CD4-positive, CD25-positive, alpha-beta regulatory T cell (primary cell): ENCODE measurements at regions not wholly inside any gene's neighbourhood (a gene's known extent, or its start where the extent isn't known, plus 50 kb on each side); places are given as distances from the start of the nearest gene placed in this dataset.

Source experiments
- ATAC-seq, 2 donors: fragments of 150-1000 bp; cut with Tn5 transposase; one replicate each; pipeline ENCODE4 v1.10.0; 2021; ENCODE audit warnings: low read depth in 2 of 2, moderate number of reproducible peaks in 2 of 2, moderate library complexity in 1 of 2
- DNase-seq, 3 donors: peaks; one replicate each; pipeline versions ENCODE4 v3.0.0 to v3.0.0-alpha.2; 2012 to 2022; ENCODE audit warnings: mixed read lengths in 1 of 3
- H3K27ac ChIP-seq: one replicate; pipeline ENCODE4 v1.7.0; 2013; ENCODE audit warnings: mild to moderate bottlenecking, low read length; ENCODE audit not compliant: insufficient read depth, poor library complexity, severe bottlenecking
- H3K27me3 ChIP-seq: one replicate; pipeline ENCODE4 v1.7.0; 2013; ENCODE audit warnings: low read length; ENCODE audit not compliant: control insufficient read depth, insufficient read depth
- H3K36me3 ChIP-seq: one replicate; pipeline ENCODE4 v1.7.0; 2013; ENCODE audit warnings: mild to moderate bottlenecking, low read length, moderate library complexity; ENCODE audit not compliant: control insufficient read depth, insufficient read depth
- H3K4me1 ChIP-seq: 2 replicates; pipeline ENCODE4 v1.7.0; 2013; ENCODE audit warnings: mild to moderate bottlenecking, low read length; ENCODE audit not compliant: insufficient read depth, control insufficient read depth, poor library complexity, severe bottlenecking
- H3K4me3 ChIP-seq: one replicate; pipeline ENCODE4 v1.7.0; 2013; ENCODE audit warnings: low read depth, mild to moderate bottlenecking, low read length, moderate library complexity
- H3K9me3 ChIP-seq, 2 experiments: 1 replicate in 1 of 2; 2 replicates in 1 of 2; pipeline ENCODE4 v1.7.0; 2013; ENCODE audit warnings: low read length in 2 of 2, mild to moderate bottlenecking in 1 of 2, moderate library complexity in 1 of 2; ENCODE audit not compliant: control insufficient read depth in 2 of 2
- H3K27ac Mint-ChIP-seq, 3 donors: one replicate each; pipeline ENCODE4 v1.8.0; 2020 to 2022; ENCODE audit warnings: mild to moderate bottlenecking in 3 of 3, mixed read lengths in 3 of 3, moderate library complexity in 2 of 3
- H3K27me3 Mint-ChIP-seq: one replicate; pipeline ENCODE4 v1.8.0; 2022; ENCODE audit warnings: mild to moderate bottlenecking, mixed read lengths
- H3K36me3 Mint-ChIP-seq: one replicate; pipeline ENCODE4 v1.8.0; 2020; ENCODE audit warnings: mixed read lengths
- H3K4me1 Mint-ChIP-seq, 4 donors: one replicate each; pipeline ENCODE4 v1.8.0; 2020 to 2022; ENCODE audit warnings: mixed read lengths in 4 of 4, mild to moderate bottlenecking in 1 of 4
- H3K4me3 Mint-ChIP-seq, 4 donors: one replicate each; pipeline ENCODE4 v1.8.0; 2020 to 2022; ENCODE audit warnings: mild to moderate bottlenecking in 4 of 4, mixed read lengths in 4 of 4, moderate library complexity in 3 of 4
- H3K9me3 Mint-ChIP-seq, 7 donors: one replicate each; pipeline ENCODE4 v1.8.0; 2020 to 2022; ENCODE audit warnings: mixed read lengths in 7 of 7, mild to moderate bottlenecking in 3 of 7, moderate library complexity in 2 of 7

- Histone ChIP-seq H3K27me3 (no peaks in the 10 kb centered on the region), H3K4me3 (no peak overlapping the region), H3K36me3 (no peaks in the 10 kb centered on the region), H3K9me3 (no peaks in the 10 kb centered on the region), H3K27ac (no peak overlapping the region), H3K4me1 (no peaks in the 10 kb centered on the region)
- no peaks in the 10 kb centered on the region for H3K4me1 Mint-ChIP-seq
- ATAC-seq (no peak), DNase-seq (no peak)
- H3K9me3 Mint-ChIP-seq = peaks cover 0 to 3% (median 0%) of the 10 kb centered on the region in 7 donors
- H3K36me3 Mint-ChIP-seq = no peaks in the 10 kb centered on the region
- H3K27me3 Mint-ChIP-seq = no peaks in the 10 kb centered on the region
- no peak overlapping the region for H3K4me3 Mint-ChIP-seq
- H3K27ac Mint-ChIP-seq = no peak overlapping the region
Measured at GRCh38 chr12:84641940-84642545, 270.6 kb downstream of the SLC6A15 start.

GRCh38 chr12:84638811-84639368, 273.7 kb downstream of the SLC6A15 start:
- H3K9me3 Mint-ChIP-seq = peaks cover 0 to 2% (median under 1%) of the 10 kb centered on the region in 7 donors

GRCh38 chr12:84637926-84638325, 274.7 kb downstream of the SLC6A15 start:
- no peaks in the 10 kb centered on the region for H3K27me3 Mint-ChIP-seq

More at GRCh38 chr12:84638811-84639368, 273.7 kb downstream of the SLC6A15 start:
- no peaks in the 10 kb centered on the region for H3K36me3 Mint-ChIP-seq
- ATAC-seq (no peak), DNase-seq (no peak)
- Histone ChIP-seq H3K27ac (no peak overlapping the region), H3K4me3 (no peak overlapping the region), H3K9me3 (no peaks in the 10 kb centered on the region), H3K36me3 (no peaks in the 10 kb centered on the region), H3K4me1 (no peaks in the 10 kb centered on the region), H3K27me3 (no peaks in the 10 kb centered on the region)
- H3K4me1 Mint-ChIP-seq = no peaks in the 10 kb centered on the region
- H3K27ac Mint-ChIP-seq = no peak overlapping the region
- no peak overlapping the region for H3K4me3 Mint-ChIP-seq
- no peaks in the 10 kb centered on the region for H3K27me3 Mint-ChIP-seq

GRCh38 chr12:84636801-84637290, 275.8 kb downstream of the SLC6A15 start:
- no peak for ATAC-seq
- Histone ChIP-seq H3K9me3 (no peaks in the 10 kb centered on the region), H3K27me3 (no peaks in the 10 kb centered on the region), H3K36me3 (no peaks in the 10 kb centered on the region), H3K4me3 (no peak overlapping the region), H3K4me1 (no peaks in the 10 kb centered on the region), H3K27ac (no peak overlapping the region)
- no peak for DNase-seq
- no peak overlapping the region for H3K4me3 Mint-ChIP-seq
- H3K27me3 Mint-ChIP-seq = no peaks in the 10 kb centered on the region
- peaks cover 0 to 6% (median 0%) of the 10 kb centered on the region in 7 donors for H3K9me3 Mint-ChIP-seq
- no peak overlapping the region for H3K27ac Mint-ChIP-seq
- H3K36me3 Mint-ChIP-seq = no peaks in the 10 kb centered on the region
- no peaks in the 10 kb centered on the region for H3K4me1 Mint-ChIP-seq

More at GRCh38 chr12:84637926-84638325, 274.7 kb downstream of the SLC6A15 start:
- H3K27me3 ChIP-seq = no peaks in the 10 kb centered on the region
- no peak overlapping the region for H3K27ac Mint-ChIP-seq
- H3K4me3 Mint-ChIP-seq = no peak overlapping the region
- H3K4me3 ChIP-seq = no peak overlapping the region
- peaks cover 0 to 6% (median 0%) of the 10 kb centered on the region in 7 donors for H3K9me3 Mint-ChIP-seq
- H3K27ac ChIP-seq = no peak overlapping the region
- no peaks in the 10 kb centered on the region for H3K4me1 Mint-ChIP-seq
- H3K36me3 ChIP-seq = no peaks in the 10 kb centered on the region
- H3K4me1 ChIP-seq = no peaks in the 10 kb centered on the region
- no peaks in the 10 kb centered on the region for H3K36me3 Mint-ChIP-seq
- H3K9me3 ChIP-seq = no peaks in the 10 kb centered on the region
- ATAC-seq (no peak), DNase-seq (no peak)

DNA sequence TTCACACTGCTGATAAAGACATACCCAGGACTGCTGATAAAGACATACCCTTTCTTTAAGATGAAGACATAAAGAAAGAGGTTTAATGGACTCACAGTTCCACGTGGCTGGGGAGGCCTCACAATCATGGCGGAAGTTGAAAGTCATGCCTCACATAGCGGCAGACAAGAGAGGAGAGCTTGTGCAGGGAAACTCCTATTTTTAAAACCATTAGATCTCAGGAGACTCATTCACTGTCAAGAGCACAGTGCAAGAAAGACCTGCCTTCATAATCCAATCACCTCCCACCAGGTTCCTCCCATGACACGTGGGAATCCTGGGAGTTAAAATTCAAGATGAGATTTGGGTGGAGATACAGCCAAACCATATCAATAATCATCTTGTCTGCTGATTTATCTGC, 278.1 kb downstream of the SLC6A15 start:
- Histone ChIP-seq H3K27ac (no peak overlapping the region), H3K9me3 (no peaks in the 10 kb centered on the region), H3K4me1 (no peaks in the 10 kb centered on the region), H3K27me3 (no peaks in the 10 kb centered on the region), H3K4me3 (no peak overlapping the region), H3K36me3 (no peaks in the 10 kb centered on the region)
- no peaks in the 10 kb centered on the region for H3K27me3 Mint-ChIP-seq
- H3K27ac Mint-ChIP-seq = no peak overlapping the region
- no peaks in the 10 kb centered on the region for H3K36me3 Mint-ChIP-seq
- no peak for DNase-seq
- H3K4me3 Mint-ChIP-seq = no peak overlapping the region
- H3K9me3 Mint-ChIP-seq = peaks cover 0 to 6% (median 1%) of the 10 kb centered on the region in 7 donors
- H3K4me1 Mint-ChIP-seq = no peaks in the 10 kb centered on the region
- ATAC-seq = no peak

DNA sequence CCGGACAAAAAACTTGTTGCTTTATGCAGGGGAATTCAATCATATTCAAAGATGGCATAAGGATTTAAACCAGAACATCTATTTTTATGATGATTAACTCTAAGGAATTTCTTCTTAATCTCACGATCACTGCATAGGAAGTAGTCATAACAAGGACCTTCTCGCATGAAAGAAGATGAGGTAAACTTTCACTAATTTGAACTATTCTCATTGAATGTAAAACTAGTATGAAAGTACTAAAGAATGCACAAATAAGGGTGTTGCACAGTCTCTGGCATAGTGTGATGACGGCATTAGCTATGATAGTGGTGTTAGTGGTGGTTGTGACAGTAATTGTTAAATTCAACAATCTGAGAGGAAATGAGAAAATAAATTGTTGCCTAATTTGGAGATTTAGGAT, 280.0 kb downstream of the SLC6A15 start:
- Histone ChIP-seq H3K27me3 (no peaks in the 10 kb centered on the region), H3K36me3 (no peaks in the 10 kb centered on the region), H3K27ac (no peak overlapping the region), H3K9me3 (no peaks in the 10 kb centered on the region), H3K4me3 (no peak overlapping the region), H3K4me1 (no peaks in the 10 kb centered on the region)
- no peak for DNase-seq
- Mint-ChIP-seq H3K27ac (no peak overlapping the region), H3K4me3 (no peak overlapping the region), H3K27me3 (no peaks in the 10 kb centered on the region), H3K36me3 (no peaks in the 10 kb centered on the region), H3K4me1 (no peaks in the 10 kb centered on the region), H3K9me3 (peaks cover 0 to 16% (median 1%) of the 10 kb centered on the region in 7 donors)
- no peak for ATAC-seq

DNA sequence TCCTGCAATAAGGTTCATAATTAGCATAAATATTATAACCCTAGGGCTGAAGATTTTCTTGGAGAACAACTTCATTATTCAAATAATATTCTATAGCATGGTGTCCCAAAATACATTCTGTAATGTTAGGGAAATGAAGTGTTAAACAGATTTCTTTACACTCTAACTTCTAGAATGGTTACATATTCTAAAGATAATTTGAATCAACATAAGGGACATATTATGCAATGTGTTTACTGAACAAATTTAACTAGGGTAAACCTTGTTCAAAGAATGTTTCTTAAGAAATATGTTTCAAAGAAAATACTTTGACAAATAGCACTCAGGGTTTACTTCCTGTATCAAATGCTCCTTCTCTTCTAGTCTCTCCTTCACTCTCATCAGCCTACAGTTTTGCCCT, 281.6 kb downstream of the SLC6A15 start:
- no peak overlapping the region for H3K4me3 Mint-ChIP-seq
- DNase-seq (no peak), ATAC-seq (no peak)
- H3K27ac ChIP-seq = no peak overlapping the region
- H3K27me3 ChIP-seq = no peaks in the 10 kb centered on the region
- H3K9me3 ChIP-seq = no peaks in the 10 kb centered on the region
- peaks cover 0 to 16% (median 2%) of the 10 kb centered on the region in 7 donors for H3K9me3 Mint-ChIP-seq
- H3K36me3 Mint-ChIP-seq = no peaks in the 10 kb centered on the region
- H3K36me3 ChIP-seq = no peaks in the 10 kb centered on the region
- no peak overlapping the region for H3K4me3 ChIP-seq
- no peak overlapping the region for H3K27ac Mint-ChIP-seq
- H3K4me1 Mint-ChIP-seq = no peaks in the 10 kb centered on the region
- no peaks in the 10 kb centered on the region for H3K4me1 ChIP-seq
- H3K27me3 Mint-ChIP-seq = no peaks in the 10 kb centered on the region

- peaks cover 0 to 16% (median 0%) of the 10 kb centered on the region in 7 donors for H3K9me3 Mint-ChIP-seq
- no peaks in the 10 kb centered on the region for H3K4me1 Mint-ChIP-seq
Measured at GRCh38 chr12:84627593-84627992, 285.0 kb downstream of the SLC6A15 start.

More at GRCh38 chr12:84627593-84627992, 285.0 kb downstream of the SLC6A15 start:
- Histone ChIP-seq H3K36me3 (no peaks in the 10 kb centered on the region), H3K4me1 (no peaks in the 10 kb centered on the region), H3K9me3 (no peaks in the 10 kb centered on the region), H3K4me3 (no peak overlapping the region), H3K27me3 (no peaks in the 10 kb centered on the region), H3K27ac (no peak overlapping the region)
- DNase-seq = no peak
- Mint-ChIP-seq H3K27me3 (no peaks in the 10 kb centered on the region), H3K36me3 (no peaks in the 10 kb centered on the region), H3K4me3 (no peak overlapping the region), H3K27ac (no peak overlapping the region)
- ATAC-seq = no peak
